ENCODE measurements at regions not wholly inside any gene's neighbourhood (a gene's known extent, or its start where the extent isn't known, plus 50 kb on each side); places are given as distances from the start of the nearest gene placed in this dataset.

- TF ChIP-seq, protein P1, sequence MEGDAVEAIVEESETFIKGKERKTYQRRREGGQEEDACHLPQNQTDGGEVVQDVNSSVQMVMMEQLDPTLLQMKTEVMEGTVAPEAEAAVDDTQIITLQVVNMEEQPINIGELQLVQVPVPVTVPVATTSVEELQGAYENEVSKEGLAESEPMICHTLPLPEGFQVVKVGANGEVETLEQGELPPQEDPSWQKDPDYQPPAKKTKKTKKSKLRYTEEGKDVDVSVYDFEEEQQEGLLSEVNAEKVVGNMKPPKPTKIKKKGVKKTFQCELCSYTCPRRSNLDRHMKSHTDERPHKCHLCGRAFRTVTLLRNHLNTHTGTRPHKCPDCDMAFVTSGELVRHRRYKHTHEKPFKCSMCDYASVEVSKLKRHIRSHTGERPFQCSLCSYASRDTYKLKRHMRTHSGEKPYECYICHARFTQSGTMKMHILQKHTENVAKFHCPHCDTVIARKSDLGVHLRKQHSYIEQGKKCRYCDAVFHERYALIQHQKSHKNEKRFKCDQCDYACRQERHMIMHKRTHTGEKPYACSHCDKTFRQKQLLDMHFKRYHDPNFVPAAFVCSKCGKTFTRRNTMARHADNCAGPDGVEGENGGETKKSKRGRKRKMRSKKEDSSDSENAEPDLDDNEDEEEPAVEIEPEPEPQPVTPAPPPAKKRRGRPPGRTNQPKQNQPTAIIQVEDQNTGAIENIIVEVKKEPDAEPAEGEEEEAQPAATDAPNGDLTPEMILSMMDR (IDR thresholded peaks at IDR 0.05): no peak
- no peak overlapping the region for H3K4me3 ChIP-seq
- no peaks in the 10 kb centered on the region for H3K36me3 ChIP-seq
- no peak for ATAC-seq (ENCODE audit: insufficient number of reproducible peaks, low FRiP score, low read depth)
- H3K9me3 ChIP-seq: no peaks in the 10 kb centered on the region
- H3K27ac ChIP-seq: no peak overlapping the region
- no peaks in the 10 kb centered on the region for H3K4me1 ChIP-seq (ENCODE audit: control insufficient read depth in 1 of 2, low read depth in 2 of 2)
- no peak for DNase-seq (ENCODE audit: low spot score)
- no peaks in the 10 kb centered on the region for H3K27me3 ChIP-seq (replicated peaks; ENCODE audit: insufficient read depth)
Measured at GRCh38 chr18:41814651-41815050, 140.4 kb upstream of the PIK3C3 start.

DNA sequence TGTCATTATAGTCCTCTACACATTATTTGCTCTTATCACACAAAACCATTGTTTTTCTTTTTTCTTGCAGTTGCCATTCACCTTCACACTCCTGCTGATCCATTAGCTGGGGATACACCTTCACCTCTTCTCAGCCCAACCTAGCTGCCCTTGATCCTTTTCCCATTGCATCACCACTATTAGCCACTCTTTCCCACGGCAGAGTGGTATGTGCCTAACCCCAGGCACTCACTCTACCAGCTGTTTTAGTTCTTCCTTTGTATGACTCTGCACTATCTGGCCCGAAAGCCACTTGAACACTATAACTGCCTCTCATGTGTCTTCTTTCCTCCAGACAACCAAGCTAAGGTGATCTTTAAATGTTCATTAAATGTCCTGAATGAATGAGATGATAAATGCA is 145.4 kb upstream of the PIK3C3 start:
- Histone ChIP-seq H3K4me1 (ENCODE audit: control insufficient read depth in 1 of 2, low read depth in 2 of 2) (no peaks in the 10 kb centered on the region), H3K36me3 (no peaks in the 10 kb centered on the region), H3K27me3 (replicated peaks; ENCODE audit: insufficient read depth) (no peaks in the 10 kb centered on the region), H3K27ac (no peak overlapping the region), H3K4me3 (no peak overlapping the region), H3K9me3 (no peaks in the 10 kb centered on the region)
- no peak for ATAC-seq (ENCODE audit: insufficient number of reproducible peaks, low FRiP score, low read depth)
- DNase-seq (ENCODE audit: low spot score): no peak
- TF ChIP-seq, protein P1 (IDR thresholded peaks at IDR 0.05): no peak

DNA sequence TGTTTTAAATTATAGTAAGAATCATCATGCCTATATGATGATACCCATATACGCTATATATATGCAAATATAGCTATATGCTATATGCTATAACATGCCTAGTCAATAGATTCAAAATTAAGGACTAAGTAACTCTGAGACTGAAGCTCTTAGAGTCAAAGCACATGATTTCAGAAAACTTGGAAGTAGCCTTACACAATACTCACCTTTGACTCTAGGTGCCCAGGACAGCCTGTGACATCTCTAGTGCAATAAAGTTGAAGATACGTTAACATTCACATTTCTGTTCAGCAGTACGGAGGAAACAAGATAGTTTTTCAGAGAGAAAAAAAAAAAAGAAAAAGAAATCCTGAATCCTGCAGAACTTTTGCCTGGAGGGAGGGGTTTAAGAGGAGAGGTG is 149.7 kb upstream of the PIK3C3 start:
- H3K4me1 ChIP-seq (ENCODE audit: control insufficient read depth in 1 of 2, low read depth in 2 of 2): no peaks in the 10 kb centered on the region
- H3K27me3 ChIP-seq (replicated peaks; ENCODE audit: insufficient read depth): no peaks in the 10 kb centered on the region
- H3K36me3 ChIP-seq: no peaks in the 10 kb centered on the region
- TF ChIP-seq, protein P1 (IDR thresholded peaks at IDR 0.05): no peak
- H3K9me3 ChIP-seq: no peaks in the 10 kb centered on the region
- H3K4me3 ChIP-seq: no peak overlapping the region
- no peak for DNase-seq (ENCODE audit: low spot score)
- no peak for ATAC-seq (ENCODE audit: insufficient number of reproducible peaks, low FRiP score, low read depth)
- H3K27ac ChIP-seq: no peak overlapping the region

- Histone ChIP-seq H3K27ac (no peak overlapping the region), H3K4me1 (ENCODE audit: control insufficient read depth in 1 of 2, low read depth in 2 of 2) (no peaks in the 10 kb centered on the region), H3K36me3 (no peaks in the 10 kb centered on the region), H3K4me3 (no peak overlapping the region), H3K27me3 (replicated peaks; ENCODE audit: insufficient read depth) (no peaks in the 10 kb centered on the region), H3K9me3 (no peaks in the 10 kb centered on the region)
- TF ChIP-seq, protein P1 (IDR thresholded peaks at IDR 0.05): no peak
- ATAC-seq (ENCODE audit: insufficient number of reproducible peaks, low FRiP score, low read depth) (no peak), DNase-seq (ENCODE audit: low spot score) (no peak)
Measured at GRCh38 chr18:41798879-41799278, 156.2 kb upstream of the PIK3C3 start.

DNA sequence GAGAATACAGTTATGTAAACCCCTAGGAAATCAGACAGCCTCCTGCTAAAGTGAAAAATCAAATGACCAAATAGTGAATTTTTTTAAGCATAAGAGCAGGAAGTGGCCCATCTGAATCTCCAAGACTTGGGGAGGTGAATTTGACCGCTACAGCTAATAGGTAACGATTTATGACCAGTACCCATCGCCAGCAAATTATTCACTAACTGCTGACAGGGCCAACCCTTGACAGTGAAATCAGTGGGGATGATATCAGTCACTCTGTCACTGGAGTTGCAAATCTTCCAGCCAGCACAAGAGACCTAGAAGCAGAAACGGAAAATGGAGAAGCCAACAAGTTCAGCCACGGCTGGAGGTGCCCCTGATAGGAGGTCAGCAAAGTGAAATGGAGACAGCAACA is 164.3 kb upstream of the PIK3C3 start:
- Histone ChIP-seq H3K27ac (no peak overlapping the region), H3K36me3 (no peaks in the 10 kb centered on the region), H3K27me3 (replicated peaks; ENCODE audit: insufficient read depth) (no peaks in the 10 kb centered on the region), H3K4me3 (no peak overlapping the region), H3K9me3 (no peaks in the 10 kb centered on the region), H3K4me1 (ENCODE audit: control insufficient read depth in 1 of 2, low read depth in 2 of 2) (no peaks in the 10 kb centered on the region)
- TF ChIP-seq, protein P1 (IDR thresholded peaks at IDR 0.05): no peak
- DNase-seq (ENCODE audit: low spot score) (no peak), ATAC-seq (ENCODE audit: insufficient number of reproducible peaks, low FRiP score, low read depth) (no peak)
